ENCODE measurements at regions not wholly inside any gene's neighbourhood (a gene's known extent, or its start where the extent isn't known, plus 50 kb on each side); places are given as distances from the start of the nearest gene placed in this dataset.

- peaks cover 8% of the 10 kb centered on the region for H3K27me3 Mint-ChIP-seq
- CTCF ChIA-PET, result interaction anchor here (1.1 to 4.2 kb wide), 2 partner anchors 10 to 16 kb away, joined by 4 to 18 read pairs; no protein-coding TSS in a partner anchor
- H3K4me1 Mint-ChIP-seq (ENCODE audit: low read depth), result no peaks in the 10 kb centered on the region
- intact Hi-C loops (cut with micrococcal nuclease), result no loop called here
- H3K9me3 Mint-ChIP-seq, result no peaks in the 10 kb centered on the region
- H3K27ac Mint-ChIP-seq, result no peak overlapping the region
- TF ChIP-seq CTCF (IDR thresholded peaks at IDR 0.05), result no peak
- DNase-seq (no peak), ATAC-seq (no peak)
- H3K4me3 Mint-ChIP-seq, result no peak overlapping the region
- H3K36me3 Mint-ChIP-seq (ENCODE audit: low read depth), result no peaks in the 10 kb centered on the region
- POLR2A ChIA-PET, result no interaction called here
Observed at GRCh38 chr5:174301848-174302625, 256.5 kb downstream of the NSG2 start.

- DNase-seq, result no peak
- TF ChIP-seq CTCF (IDR thresholded peaks at IDR 0.05), result no peak
- no peaks in the 10 kb centered on the region for H3K4me1 Mint-ChIP-seq (ENCODE audit: low read depth)
- H3K4me3 Mint-ChIP-seq, result no peak overlapping the region
- intact Hi-C loops (cut with micrococcal nuclease), result no loop called here
- H3K27me3 Mint-ChIP-seq, result peaks cover 10% of the 10 kb centered on the region
- H3K27ac Mint-ChIP-seq, result no peak overlapping the region
- POLR2A ChIA-PET, result no interaction called here
- ATAC-seq, result no peak
- H3K9me3 Mint-ChIP-seq, result no peaks in the 10 kb centered on the region
- CTCF ChIA-PET, result interaction anchor here (4.2 kb wide), 1 partner anchor 9 kb away, joined by 18 read pairs; no protein-coding TSS in a partner anchor
- H3K36me3 Mint-ChIP-seq (ENCODE audit: low read depth), result no peaks in the 10 kb centered on the region
Observed at GRCh38 chr5:174303035-174303434, 257.5 kb downstream of the NSG2 start.

- no peak for TF ChIP-seq CTCF (IDR thresholded peaks at IDR 0.05)
- CTCF ChIA-PET, result interaction anchor here (4.2 kb wide), 1 partner anchor 8 kb away, joined by 18 read pairs; no protein-coding TSS in a partner anchor
- H3K4me3 Mint-ChIP-seq, result no peak overlapping the region
- ATAC-seq (no peak), DNase-seq (no peak)
- intact Hi-C loops (cut with micrococcal nuclease), result no loop called here
- peaks cover 10% of the 10 kb centered on the region for H3K27me3 Mint-ChIP-seq
- H3K27ac Mint-ChIP-seq, result no peak overlapping the region
- no peaks in the 10 kb centered on the region for H3K9me3 Mint-ChIP-seq
- POLR2A ChIA-PET, result no interaction called here
- H3K36me3 Mint-ChIP-seq (ENCODE audit: low read depth), result no peaks in the 10 kb centered on the region
- H3K4me1 Mint-ChIP-seq (ENCODE audit: low read depth), result no peaks in the 10 kb centered on the region
Observed at GRCh38 chr5:174303437-174304045, 258.0 kb downstream of the NSG2 start.

GRCh38 chr5:174305241-174305681 lies 259.8 kb downstream of the NSG2 start:
- H3K27me3 Mint-ChIP-seq, result peaks cover 7% of the 10 kb centered on the region
- intact Hi-C loops (cut with micrococcal nuclease), result no loop called here
- H3K36me3 Mint-ChIP-seq (ENCODE audit: low read depth), result no peaks in the 10 kb centered on the region
- TF ChIP-seq CTCF (IDR thresholded peaks at IDR 0.05), result no peak
- POLR2A ChIA-PET, result no interaction called here
- H3K27ac Mint-ChIP-seq, result no peak overlapping the region
- no peak overlapping the region for H3K4me3 Mint-ChIP-seq
- DNase-seq (no peak), ATAC-seq (no peak)
- no peaks in the 10 kb centered on the region for H3K4me1 Mint-ChIP-seq (ENCODE audit: low read depth)
- no peaks in the 10 kb centered on the region for H3K9me3 Mint-ChIP-seq
- CTCF ChIA-PET, result no interaction called here

- Mint-ChIP-seq H3K9me3 (no peaks in the 10 kb centered on the region), H3K27me3 (peaks cover 12% of the 10 kb centered on the region), H3K27ac (no peak overlapping the region), H3K4me1 (ENCODE audit: low read depth) (no peaks in the 10 kb centered on the region), H3K36me3 (ENCODE audit: low read depth) (no peaks in the 10 kb centered on the region), H3K4me3 (no peak overlapping the region)
- DNase-seq, result no peak
- ChIA-PET CTCF (no interaction called here), POLR2A (no interaction called here)
- no peak for TF ChIP-seq CTCF (IDR thresholded peaks at IDR 0.05)
- ATAC-seq, result no peak
- intact Hi-C loops (cut with micrococcal nuclease), result no loop called here
Observed at GRCh38 chr5:174306345-174307030, 261.0 kb downstream of the NSG2 start.

Data from activated CD8-positive, alpha-beta T cell treated with anti-CD3 and anti-CD28 coated beads for 36 hours (primary cell).